Esophagus muscularis mucosa (tissue), 3 donors: ENCODE measurements at regions not wholly inside any gene's neighbourhood (a gene's known extent, or its start where the extent isn't known, plus 50 kb on each side); places are given as distances from the start of the nearest gene placed in this dataset.

Experiments
- POLR2A ChIP-seq: fragments of 450-650 bp; IDR thresholded peaks from one replicate; pipeline ENCODE4 v1.6.1; 2017; ENCODE audit warnings: antibody characterized with exemption, moderate library complexity, mild to moderate bottlenecking, low read depth
- TF ChIP-seq, protein P1 (sequence below), 3 experiments: fragments of 200-600 bp in 2 of 3; fragments of 450-650 bp in 1 of 3; sonication (generic) in 2 of 3; IDR thresholded peaks; one replicate each; pipeline ENCODE4 v1.5.1; 2017 to 2019; ENCODE audit warnings: antibody characterized with exemption in 3 of 3, mild to moderate bottlenecking in 2 of 3, moderate library complexity in 1 of 3

DNA sequence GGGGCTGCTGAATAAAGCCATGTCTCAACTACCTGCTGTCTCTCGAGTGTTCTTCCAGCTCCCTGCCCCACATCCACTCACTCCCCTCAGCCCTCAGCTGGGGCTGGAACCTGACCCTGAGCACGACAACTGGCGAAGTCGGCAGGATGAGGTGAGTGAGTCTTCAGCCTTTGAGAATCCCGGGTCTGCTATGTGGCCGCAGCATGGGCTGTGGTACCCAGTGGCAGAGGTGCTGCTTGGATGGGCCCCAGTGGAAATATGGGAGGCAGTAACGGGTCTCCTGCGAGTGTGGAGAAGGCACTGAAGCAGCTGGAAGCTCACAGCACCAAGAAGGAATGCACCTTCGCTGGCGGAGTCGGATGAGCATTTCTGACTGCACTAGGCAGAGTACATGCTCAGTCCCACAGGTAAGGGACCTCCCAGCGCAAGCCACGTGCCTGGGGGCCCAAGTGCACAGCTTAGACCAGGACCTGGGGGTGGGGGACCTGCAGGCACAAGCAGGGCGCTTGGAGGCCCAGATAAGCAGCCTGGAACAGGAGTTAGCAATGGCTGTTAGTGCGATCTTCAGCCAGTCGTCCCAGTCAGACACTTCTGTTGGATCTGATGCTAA, 95.5 kb upstream of the TMPO start:
- TF ChIP-seq, protein P1, sequence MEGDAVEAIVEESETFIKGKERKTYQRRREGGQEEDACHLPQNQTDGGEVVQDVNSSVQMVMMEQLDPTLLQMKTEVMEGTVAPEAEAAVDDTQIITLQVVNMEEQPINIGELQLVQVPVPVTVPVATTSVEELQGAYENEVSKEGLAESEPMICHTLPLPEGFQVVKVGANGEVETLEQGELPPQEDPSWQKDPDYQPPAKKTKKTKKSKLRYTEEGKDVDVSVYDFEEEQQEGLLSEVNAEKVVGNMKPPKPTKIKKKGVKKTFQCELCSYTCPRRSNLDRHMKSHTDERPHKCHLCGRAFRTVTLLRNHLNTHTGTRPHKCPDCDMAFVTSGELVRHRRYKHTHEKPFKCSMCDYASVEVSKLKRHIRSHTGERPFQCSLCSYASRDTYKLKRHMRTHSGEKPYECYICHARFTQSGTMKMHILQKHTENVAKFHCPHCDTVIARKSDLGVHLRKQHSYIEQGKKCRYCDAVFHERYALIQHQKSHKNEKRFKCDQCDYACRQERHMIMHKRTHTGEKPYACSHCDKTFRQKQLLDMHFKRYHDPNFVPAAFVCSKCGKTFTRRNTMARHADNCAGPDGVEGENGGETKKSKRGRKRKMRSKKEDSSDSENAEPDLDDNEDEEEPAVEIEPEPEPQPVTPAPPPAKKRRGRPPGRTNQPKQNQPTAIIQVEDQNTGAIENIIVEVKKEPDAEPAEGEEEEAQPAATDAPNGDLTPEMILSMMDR (IDR thresholded peaks at IDR 0.05) = no peak
- TF ChIP-seq POLR2A = no peak
